ENCODE measurements at regions not wholly inside any gene's neighbourhood (a gene's known extent, or its start where the extent isn't known, plus 50 kb on each side); places are given as distances from the start of the nearest gene placed in this dataset.
"Not testable (repeated sequence)": the region's sequence is repeated elsewhere in the genome, so short reads cannot be mapped to it uniquely, and the experiment has no call there.

DNA sequence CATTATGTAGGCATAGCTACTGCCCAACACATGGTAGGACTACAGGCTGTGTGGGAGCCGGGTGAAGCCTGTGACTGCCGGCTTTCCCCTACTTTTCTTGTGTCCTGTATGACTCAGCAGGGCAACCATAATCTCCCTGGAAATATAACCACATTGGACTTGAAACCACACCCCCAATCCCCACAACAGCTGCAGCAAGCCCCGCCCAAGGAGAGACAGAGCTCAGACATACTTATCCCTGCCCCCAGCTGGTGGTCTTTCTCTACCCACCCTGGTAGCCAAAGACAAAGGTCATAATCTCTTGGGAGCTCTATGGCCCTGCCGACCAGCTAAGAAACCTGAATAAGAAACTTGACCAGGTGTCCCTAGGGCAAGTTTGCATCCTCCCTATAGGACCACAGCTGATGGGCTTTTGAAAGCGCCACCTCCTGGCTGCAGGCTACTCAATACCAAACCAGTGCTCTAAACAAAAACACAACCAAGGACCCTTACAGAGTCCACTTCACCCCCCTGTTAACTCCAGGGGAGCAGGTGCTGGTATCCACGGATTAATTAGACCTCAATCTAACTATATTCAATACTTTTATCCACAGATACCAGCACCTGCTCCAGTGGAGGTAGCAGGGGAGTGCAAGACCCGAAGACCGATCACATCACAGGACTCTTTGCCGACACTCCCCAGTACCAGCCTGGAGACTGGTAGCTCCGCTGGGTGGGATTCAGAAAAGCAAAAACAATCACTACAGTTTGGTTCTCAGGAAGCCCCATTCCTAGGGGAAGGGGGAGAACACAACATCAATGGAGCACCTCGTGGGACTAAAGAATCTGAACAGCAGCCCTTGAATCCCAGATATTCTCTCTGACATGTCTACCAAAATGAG, 91.2 kb downstream of the IRX5 start:
- DNase-seq (ENCODE audit: low spot score in 2 of 2): peak; percentile 16 to 55
- Histone ChIP-seq H3K4me3 (no peak overlapping the region), H3K36me3 (replicated peaks) (no peaks in the 10 kb centered on the region), H3K27me3 (ENCODE audit: low read depth) (peaks cover 4% of the 10 kb centered on the region; the same call in 1 of the 2 replicates), H3K9me3 (no peaks in the 10 kb centered on the region), H3K4me1 (no peaks in the 10 kb centered on the region)
- in situ Hi-C loops (cut with MboI; ENCODE audit: low sequenced_read_pairs): no loop called here

DNA sequence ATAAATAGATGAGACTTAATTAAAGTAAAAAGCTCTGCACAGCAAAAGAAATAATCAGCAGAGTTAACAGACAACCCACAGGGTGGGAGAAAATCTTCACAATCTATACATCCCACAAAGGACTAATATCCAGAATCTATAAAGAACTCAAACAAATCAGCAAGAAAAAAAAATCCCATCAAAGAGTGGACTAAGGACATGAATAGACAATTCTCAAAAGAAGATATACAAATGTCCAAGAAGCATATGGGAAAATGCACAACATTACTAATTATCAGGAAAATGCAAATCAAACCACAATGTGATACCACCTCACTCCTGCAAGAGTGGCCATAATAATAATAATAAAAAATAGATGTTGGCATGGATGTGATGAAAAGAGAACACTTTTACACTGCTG, 96.6 kb downstream of the IRX5 start:
- H3K27me3 ChIP-seq (ENCODE audit: low read depth); H3K9me3 ChIP-seq; H3K4me1 ChIP-seq; DNase-seq (ENCODE audit: low spot score in 2 of 2); H3K4me3 ChIP-seq; H3K36me3 ChIP-seq (replicated peaks); in situ Hi-C loops (cut with MboI; ENCODE audit: low sequenced_read_pairs): not testable (repeated sequence)

DNA sequence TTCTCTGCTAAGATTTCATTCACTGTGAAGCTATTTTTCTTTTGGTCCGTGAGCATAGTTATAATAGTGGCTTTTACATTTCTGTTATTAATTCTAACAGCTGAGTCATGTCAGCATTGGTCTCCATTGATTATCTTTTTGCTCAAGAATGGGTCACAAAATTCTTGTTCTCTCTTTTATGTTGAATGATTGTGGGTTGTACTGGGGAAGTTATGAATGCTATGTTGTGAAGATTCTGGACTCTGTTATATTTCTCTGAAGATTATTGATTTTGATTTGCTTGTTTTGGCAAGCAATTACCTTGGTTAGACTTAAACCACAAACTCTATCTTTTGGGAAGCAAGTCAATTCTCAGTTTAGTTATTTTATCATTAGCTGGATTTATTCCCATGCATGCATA, 98.8 kb downstream of the IRX5 start:
- 0 out of 2 replicates have a peak, but pooled peaks cover 4% of the 10 kb centered on the region for H3K27me3 ChIP-seq (ENCODE audit: low read depth)
- DNase-seq (ENCODE audit: low spot score in 2 of 2): no peak
- no peaks in the 10 kb centered on the region for H3K9me3 ChIP-seq
- no peak overlapping the region for H3K4me3 ChIP-seq
- in situ Hi-C loops (cut with MboI; ENCODE audit: low sequenced_read_pairs): no loop called here
- H3K4me1 ChIP-seq: no peaks in the 10 kb centered on the region
- no peaks in the 10 kb centered on the region for H3K36me3 ChIP-seq (replicated peaks)

DNA sequence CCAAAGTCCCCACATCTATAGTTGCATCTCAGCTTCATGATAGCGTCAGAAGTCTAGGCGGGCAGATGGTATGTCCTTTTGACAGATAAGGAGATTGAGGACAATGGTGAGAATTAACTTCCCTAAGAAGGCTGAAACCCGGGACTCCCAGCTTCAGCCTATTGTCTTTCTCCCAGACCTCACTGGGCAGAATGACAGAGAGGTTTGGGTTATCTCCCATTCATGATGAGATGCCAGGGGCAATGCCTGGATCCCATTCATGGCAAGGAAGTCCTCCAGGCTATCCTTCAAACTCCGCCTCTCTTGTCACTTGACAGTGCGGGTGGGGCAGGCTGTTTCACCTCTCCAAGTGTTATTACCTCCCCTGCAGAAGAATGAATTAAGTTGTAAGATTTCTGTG, 100.3 kb downstream of the IRX5 start:
- H3K9me3 ChIP-seq: no peaks in the 10 kb centered on the region
- DNase-seq (ENCODE audit: low spot score in 2 of 2): no peak
- no peaks in the 10 kb centered on the region for H3K27me3 ChIP-seq (ENCODE audit: low read depth)
- in situ Hi-C loops (cut with MboI; ENCODE audit: low sequenced_read_pairs): no loop called here
- no peaks in the 10 kb centered on the region for H3K36me3 ChIP-seq (replicated peaks)
- H3K4me3 ChIP-seq: no peak overlapping the region
- H3K4me1 ChIP-seq: no peaks in the 10 kb centered on the region

DNA sequence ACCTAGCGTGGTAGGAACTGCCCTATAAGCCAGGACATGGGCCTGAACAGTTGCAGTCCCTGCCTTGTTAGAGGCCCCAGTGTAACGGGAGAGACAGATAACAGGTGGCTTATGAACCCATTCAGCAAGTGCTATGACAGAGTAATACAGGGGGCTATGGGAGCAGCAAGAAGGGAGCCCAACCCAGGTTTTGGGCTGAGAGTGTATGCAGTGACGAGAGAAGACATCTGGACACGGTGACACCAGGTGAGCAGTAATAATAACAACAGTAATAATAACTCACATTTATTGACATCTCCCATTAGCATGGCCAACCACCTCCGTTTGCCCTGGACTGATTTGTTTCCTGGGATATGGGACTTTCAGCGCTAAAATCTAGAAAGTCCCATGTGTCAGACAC, 100.8 kb downstream of the IRX5 start:
- in situ Hi-C loops (cut with MboI; ENCODE audit: low sequenced_read_pairs): no loop called here
- no peaks in the 10 kb centered on the region for H3K9me3 ChIP-seq
- no peak for DNase-seq (ENCODE audit: low spot score in 2 of 2)
- H3K4me3 ChIP-seq: no peak overlapping the region
- no peaks in the 10 kb centered on the region for H3K27me3 ChIP-seq (ENCODE audit: low read depth)
- no peaks in the 10 kb centered on the region for H3K36me3 ChIP-seq (replicated peaks)
- no peaks in the 10 kb centered on the region for H3K4me1 ChIP-seq

DNA sequence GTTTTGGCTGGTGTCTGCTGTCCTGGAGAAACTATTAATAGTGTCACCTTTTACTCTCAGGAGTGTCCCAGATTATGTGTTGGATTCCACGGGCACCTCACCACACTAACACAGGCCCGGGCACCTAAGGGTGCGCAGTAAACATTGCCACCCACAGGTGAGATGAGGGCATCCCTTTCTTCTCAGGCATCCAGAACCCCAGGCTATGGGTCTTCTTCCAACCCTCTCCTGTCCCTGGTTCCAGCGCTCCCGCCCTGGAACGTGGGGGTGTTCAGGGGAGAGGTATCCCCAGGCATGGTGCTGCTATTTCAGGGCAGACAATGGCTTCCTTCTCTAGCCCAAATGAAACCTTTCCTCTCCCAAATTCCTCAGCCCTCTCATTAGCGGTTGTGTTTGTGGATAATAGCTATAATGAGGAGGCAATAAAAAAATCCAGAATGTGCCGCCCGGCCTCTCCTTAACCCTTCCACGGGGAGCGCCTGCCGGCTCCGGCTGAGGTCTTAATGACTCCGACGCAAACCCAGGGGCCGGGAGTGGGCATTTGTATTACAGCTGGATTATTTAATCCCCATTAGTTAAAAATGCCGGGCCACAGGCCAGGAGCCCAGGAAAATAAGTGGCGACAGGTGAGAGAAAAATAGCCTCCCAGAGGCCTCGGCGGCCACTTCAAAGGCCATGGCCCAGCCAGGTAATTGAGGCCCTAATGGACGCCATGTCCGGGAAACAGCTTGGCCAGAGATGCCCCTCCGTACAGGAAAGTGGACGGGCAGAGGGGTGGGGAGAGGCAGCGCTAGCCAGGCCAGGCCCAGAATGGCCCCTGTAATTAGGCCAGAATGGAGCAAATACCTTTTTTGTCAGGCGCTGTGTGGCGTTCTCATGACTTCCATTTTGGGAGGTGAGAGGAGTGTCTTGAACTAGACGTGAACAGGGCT, 102.8 kb downstream of the IRX5 start:
- Histone ChIP-seq H3K4me1 (no peaks in the 10 kb centered on the region), H3K9me3 (no peaks in the 10 kb centered on the region), H3K36me3 (replicated peaks) (no peaks in the 10 kb centered on the region), H3K4me3 (no peak overlapping the region), H3K27me3 (ENCODE audit: low read depth) (no peaks in the 10 kb centered on the region)
- no peak for DNase-seq (ENCODE audit: low spot score in 2 of 2)
- in situ Hi-C loops (cut with MboI; ENCODE audit: low sequenced_read_pairs): no loop called here

DNA sequence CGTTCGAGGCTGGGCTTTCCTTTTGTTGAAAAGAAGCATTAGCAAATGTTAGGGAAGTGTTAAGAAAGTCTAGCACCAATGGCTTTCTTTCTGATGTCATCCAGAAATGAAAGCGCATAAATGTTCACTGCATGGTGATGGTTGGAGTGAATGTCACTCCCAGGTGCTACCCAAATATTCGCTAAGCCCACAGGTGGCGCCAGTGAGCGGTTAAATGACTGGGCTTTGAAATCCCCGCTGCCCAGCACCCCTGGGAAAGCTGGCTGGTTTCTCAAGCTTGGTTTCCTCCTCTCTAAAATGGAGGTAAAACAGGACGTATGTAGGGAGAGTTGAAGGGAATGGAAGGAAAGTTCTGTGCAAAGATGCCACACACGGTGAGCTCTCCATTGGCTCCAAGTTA, 104.4 kb downstream of the IRX5 start:
- no peak overlapping the region for H3K4me3 ChIP-seq
- DNase-seq (ENCODE audit: low spot score in 2 of 2): peak; percentile 40 to 82
- in situ Hi-C loops (cut with MboI; ENCODE audit: low sequenced_read_pairs): no loop called here
- H3K4me1 ChIP-seq: no peaks in the 10 kb centered on the region
- H3K27me3 ChIP-seq (ENCODE audit: low read depth): no peaks in the 10 kb centered on the region
- H3K9me3 ChIP-seq: no peaks in the 10 kb centered on the region
- H3K36me3 ChIP-seq (replicated peaks): no peaks in the 10 kb centered on the region

DNA sequence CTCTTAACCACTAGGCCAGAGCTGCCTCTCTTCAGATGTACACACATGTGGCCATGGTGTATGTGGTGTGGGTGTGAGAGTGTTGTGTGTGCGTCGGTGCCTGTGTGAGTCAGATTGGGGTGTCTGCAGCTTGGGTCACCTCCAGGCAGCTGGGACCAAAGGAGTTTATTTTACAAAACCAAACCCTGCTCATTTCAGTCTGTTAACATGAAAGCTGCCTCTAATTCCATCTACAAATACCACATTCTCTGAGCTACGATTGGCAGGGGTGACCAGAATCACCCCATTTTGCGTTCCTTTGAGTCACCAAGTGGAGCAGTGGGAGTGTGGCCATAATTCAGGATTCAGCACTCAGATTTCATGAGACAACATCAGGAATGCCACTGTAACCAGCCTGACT, 105.3 kb downstream of the IRX5 start:
- Histone ChIP-seq H3K9me3 (no peaks in the 10 kb centered on the region), H3K36me3 (replicated peaks) (no peaks in the 10 kb centered on the region), H3K4me1 (no peaks in the 10 kb centered on the region), H3K4me3 (no peak overlapping the region), H3K27me3 (ENCODE audit: low read depth) (no peaks in the 10 kb centered on the region)
- in situ Hi-C loops (cut with MboI; ENCODE audit: low sequenced_read_pairs): no loop called here
- no peak for DNase-seq (ENCODE audit: low spot score in 2 of 2)

DNA sequence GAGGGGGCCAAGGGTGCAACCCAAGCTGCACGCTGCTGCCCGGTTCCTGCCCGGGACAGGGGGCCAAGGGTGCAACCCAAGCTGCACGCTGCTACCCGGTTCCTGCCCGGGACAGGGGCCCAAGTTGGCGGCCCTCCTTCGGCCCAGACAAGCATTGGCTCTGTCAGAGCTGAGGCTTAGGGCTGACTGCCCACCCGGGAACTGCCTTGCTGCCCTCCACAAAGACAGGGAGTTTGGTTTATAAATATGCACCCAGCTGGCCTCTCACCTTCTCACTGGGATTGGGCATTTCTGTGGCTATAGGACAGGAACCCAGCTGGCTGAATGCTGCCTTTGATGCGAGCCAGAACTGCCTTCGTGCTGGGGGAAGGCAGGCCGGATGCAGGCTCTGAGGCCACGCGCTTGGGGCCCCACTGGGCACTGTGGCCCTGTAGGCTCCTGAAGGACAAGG, 105.7 kb downstream of the IRX5 start:
- Histone ChIP-seq H3K4me3 (no peak overlapping the region), H3K4me1 (no peaks in the 10 kb centered on the region), H3K36me3 (replicated peaks) (no peaks in the 10 kb centered on the region), H3K27me3 (ENCODE audit: low read depth) (no peaks in the 10 kb centered on the region), H3K9me3 (no peaks in the 10 kb centered on the region)
- DNase-seq (ENCODE audit: low spot score in 2 of 2): no peak
- in situ Hi-C loops (cut with MboI; ENCODE audit: low sequenced_read_pairs): no loop called here

DNA sequence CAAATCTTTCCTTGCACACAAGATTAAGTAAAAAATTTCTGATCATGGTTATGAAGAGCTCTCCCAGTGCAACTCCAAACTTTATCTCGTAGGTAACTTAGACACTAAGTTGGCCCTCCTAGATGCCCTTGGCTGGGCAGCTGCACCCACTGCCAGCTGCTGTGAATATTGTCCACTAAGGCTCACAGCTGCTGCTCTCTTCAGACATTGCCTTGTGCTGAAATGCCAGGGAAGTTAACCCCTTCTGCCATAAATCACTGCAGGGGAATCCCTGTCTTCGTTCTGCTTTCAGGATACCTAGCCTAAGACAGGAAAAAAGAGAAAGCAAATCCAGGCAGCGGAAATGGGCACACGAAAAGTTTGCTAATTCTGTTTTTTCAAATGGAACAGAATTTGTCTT, 106.4 kb downstream of the IRX5 start:
- Histone ChIP-seq H3K4me1 (no peaks in the 10 kb centered on the region), H3K9me3 (no peaks in the 10 kb centered on the region), H3K4me3 (no peak overlapping the region), H3K27me3 (ENCODE audit: low read depth) (no peaks in the 10 kb centered on the region), H3K36me3 (replicated peaks) (no peaks in the 10 kb centered on the region)
- in situ Hi-C loops (cut with MboI; ENCODE audit: low sequenced_read_pairs): no loop called here
- DNase-seq (ENCODE audit: low spot score in 2 of 2): no peak

DNA sequence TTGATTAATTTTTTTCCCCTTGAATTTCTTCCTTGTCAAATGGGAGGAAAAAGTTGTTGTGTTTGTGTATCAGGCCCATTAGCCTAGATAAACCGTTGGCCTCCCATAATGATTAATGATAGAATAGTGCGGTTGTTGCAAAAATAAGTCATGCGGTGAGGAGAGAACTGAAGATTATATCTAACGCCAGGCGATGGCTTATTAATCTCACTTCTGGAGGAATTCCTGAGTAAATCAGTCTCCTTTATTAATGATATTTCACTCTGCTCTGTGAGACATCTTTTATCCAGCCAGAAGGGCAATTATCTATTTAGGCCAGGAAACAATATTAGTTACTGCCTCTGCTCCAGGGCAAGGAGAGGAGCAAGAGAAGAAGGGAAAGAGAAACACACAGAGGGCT, 107.3 kb downstream of the IRX5 start:
- Histone ChIP-seq H3K9me3 (no peaks in the 10 kb centered on the region), H3K4me3 (no peak overlapping the region), H3K27me3 (ENCODE audit: low read depth) (no peaks in the 10 kb centered on the region), H3K4me1 (no peaks in the 10 kb centered on the region), H3K36me3 (replicated peaks) (no peaks in the 10 kb centered on the region)
- in situ Hi-C loops (cut with MboI; ENCODE audit: low sequenced_read_pairs): no loop called here
- no peak for DNase-seq (ENCODE audit: low spot score in 2 of 2)

DNA sequence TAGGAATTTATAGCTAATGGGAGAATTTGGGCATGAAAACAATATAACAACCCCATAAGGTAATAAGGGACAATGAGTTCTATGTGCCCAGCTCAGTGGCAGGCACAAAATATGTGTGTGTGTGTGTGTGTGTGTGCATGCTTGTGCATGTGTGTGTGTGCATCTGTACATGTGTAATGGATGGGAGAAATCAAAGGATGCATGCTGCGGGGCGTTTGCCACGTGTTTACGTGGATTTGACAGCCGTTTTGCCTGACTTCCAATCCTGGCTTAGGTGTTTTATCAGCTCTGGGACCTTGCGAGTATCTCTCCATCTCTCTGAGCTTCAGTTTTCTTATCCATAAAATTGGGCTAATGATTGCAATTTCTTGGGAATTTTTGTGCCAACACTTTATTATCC, 108.4 kb downstream of the IRX5 start:
- no peaks in the 10 kb centered on the region for H3K4me1 ChIP-seq
- no peak overlapping the region for H3K4me3 ChIP-seq
- no peaks in the 10 kb centered on the region for H3K36me3 ChIP-seq (replicated peaks)
- H3K27me3 ChIP-seq (ENCODE audit: low read depth): no peaks in the 10 kb centered on the region
- no peaks in the 10 kb centered on the region for H3K9me3 ChIP-seq
- no peak for DNase-seq (ENCODE audit: low spot score in 2 of 2)
- in situ Hi-C loops (cut with MboI; ENCODE audit: low sequenced_read_pairs): no loop called here

DNA sequence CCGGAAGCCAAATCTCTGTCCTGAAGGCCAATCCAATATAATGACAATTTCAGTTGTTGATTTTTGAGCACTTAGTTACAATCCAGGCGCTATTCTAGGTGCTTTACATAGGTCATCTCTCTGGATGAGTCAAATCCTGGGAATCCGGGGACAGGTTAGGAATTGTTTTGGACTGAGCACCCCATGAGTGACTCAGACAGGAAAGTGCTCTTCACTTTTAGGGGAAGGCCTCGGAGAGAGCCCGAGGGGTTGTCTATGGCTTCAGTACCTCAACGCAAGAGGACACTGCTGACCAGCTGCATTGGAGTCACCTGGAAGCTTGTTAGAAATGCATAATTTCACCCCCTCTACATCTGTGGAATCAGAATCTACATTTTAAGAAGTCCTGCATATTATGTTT, 108.8 kb downstream of the IRX5 start:
- DNase-seq (ENCODE audit: low spot score in 2 of 2): no peak
- H3K9me3 ChIP-seq: no peaks in the 10 kb centered on the region
- H3K4me1 ChIP-seq: no peaks in the 10 kb centered on the region
- no peaks in the 10 kb centered on the region for H3K36me3 ChIP-seq (replicated peaks)
- no peak overlapping the region for H3K4me3 ChIP-seq
- in situ Hi-C loops (cut with MboI; ENCODE audit: low sequenced_read_pairs): no loop called here
- no peaks in the 10 kb centered on the region for H3K27me3 ChIP-seq (ENCODE audit: low read depth)

DNA sequence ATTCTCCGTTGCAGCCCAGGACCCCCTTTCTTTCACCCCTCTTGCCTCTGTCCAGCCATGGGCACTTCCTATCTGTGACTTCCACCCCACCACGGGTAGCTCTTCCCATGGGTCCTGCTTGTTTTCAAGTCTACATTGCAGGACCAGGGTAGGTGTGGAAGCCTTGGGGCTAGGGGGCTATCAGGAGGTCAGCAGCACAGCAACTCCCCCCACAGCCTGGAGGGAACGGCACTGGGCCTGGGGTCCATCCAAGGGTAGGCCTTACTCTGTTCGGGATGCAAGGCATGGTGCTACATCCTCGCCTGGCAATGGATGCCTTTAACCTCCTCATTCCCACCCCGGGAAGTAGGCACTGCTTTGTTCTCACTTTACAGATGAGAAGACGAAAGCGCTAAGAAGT, 109.3 kb downstream of the IRX5 start:
- no peak for DNase-seq (ENCODE audit: low spot score in 2 of 2)
- Histone ChIP-seq H3K9me3 (no peaks in the 10 kb centered on the region), H3K4me3 (no peak overlapping the region), H3K36me3 (replicated peaks) (no peaks in the 10 kb centered on the region), H3K4me1 (no peaks in the 10 kb centered on the region), H3K27me3 (ENCODE audit: low read depth) (no peaks in the 10 kb centered on the region)
- in situ Hi-C loops (cut with MboI; ENCODE audit: low sequenced_read_pairs): no loop called here

All from HAP-1 (cell line).